Ishikawa (cell line): ENCODE measurements at regions not wholly inside any gene's neighbourhood (a gene's known extent, or its start where the extent isn't known, plus 50 kb on each side); places are given as distances from the start of the nearest gene placed in this dataset.

Experiments
- CREB1 ChIP-seq: IDR thresholded peaks from 2 replicates; pipeline ENCODE4 v1.6.1; 2012; ENCODE audit warnings: low read depth
- EP300 ChIP-seq: IDR thresholded peaks from 2 replicates; pipeline ENCODE4 v1.6.1; 2012; ENCODE audit warnings: borderline replicate concordance
- NFIC ChIP-seq: IDR thresholded peaks from 2 replicates; pipeline ENCODE4 v1.6.1; 2012
- TAF1 ChIP-seq: IDR thresholded peaks from 2 replicates; pipeline ENCODE4 v1.6.1; 2012; ENCODE audit warnings: low read depth, mild to moderate bottlenecking
- TCF12 ChIP-seq: IDR thresholded peaks from 2 replicates; pipeline ENCODE4 v1.6.1; 2012; ENCODE audit warnings: low read depth
- TF ChIP-seq, protein P1 (sequence below): IDR thresholded peaks from 2 replicates; pipeline ENCODE4 v1.6.1; 2012
- TF ChIP-seq, protein P2 (sequence below): IDR thresholded peaks from 2 replicates; pipeline ENCODE4 v1.6.1; 2012

DNA sequence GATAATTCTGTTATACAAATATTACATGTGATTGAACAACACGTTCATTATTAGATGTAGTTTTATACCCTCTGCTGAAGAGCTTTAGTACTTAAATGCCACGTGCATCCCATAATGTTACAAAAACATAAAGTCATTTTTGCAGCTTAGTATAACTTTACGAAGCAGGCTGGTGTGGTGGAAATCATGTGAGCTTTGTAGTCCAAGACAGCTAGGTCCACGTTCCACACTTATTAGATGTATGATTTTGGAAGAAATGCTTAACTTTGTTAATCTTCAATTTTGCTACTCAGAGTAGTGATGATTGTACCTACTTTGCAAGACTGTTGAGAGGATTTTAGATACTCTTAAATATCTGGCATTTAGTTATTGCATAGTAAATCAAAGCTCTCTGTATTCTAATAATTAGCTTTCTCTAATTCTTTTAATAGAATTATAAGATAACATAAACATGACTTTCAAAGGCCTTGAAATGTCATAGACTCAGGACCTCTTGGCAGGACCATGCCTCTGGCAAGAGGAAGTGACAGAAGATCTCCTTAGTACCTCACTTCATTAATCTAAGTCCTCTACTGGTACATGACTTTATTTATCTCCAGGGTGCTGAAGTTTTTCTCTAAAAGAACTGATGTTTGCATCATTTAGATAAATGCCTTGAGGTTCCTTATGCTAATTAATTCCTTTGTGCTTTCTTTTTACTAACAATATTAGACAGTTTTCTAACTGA lies 153.7 kb downstream of the PCDH20 start:
- TF ChIP-seq EP300 (no peak), CREB1 (no peak), NFIC (no peak), TAF1 (no peak), TCF12 (no peak)
- TF ChIP-seq, protein P1, sequence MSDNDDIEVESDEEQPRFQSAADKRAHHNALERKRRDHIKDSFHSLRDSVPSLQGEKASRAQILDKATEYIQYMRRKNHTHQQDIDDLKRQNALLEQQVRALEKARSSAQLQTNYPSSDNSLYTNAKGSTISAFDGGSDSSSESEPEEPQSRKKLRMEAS: no peak
- TF ChIP-seq, protein P2, sequence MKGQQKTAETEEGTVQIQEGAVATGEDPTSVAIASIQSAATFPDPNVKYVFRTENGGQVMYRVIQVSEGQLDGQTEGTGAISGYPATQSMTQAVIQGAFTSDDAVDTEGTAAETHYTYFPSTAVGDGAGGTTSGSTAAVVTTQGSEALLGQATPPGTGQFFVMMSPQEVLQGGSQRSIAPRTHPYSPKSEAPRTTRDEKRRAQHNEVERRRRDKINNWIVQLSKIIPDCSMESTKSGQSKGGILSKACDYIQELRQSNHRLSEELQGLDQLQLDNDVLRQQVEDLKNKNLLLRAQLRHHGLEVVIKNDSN: no peak
